ENCODE measurements at regions not wholly inside any gene's neighbourhood (a gene's known extent, or its start where the extent isn't known, plus 50 kb on each side); places are given as distances from the start of the nearest gene placed in this dataset.
A peak's percentile ranks its signal among the peaks of the same experiment; 100 is the strongest.

DNA sequence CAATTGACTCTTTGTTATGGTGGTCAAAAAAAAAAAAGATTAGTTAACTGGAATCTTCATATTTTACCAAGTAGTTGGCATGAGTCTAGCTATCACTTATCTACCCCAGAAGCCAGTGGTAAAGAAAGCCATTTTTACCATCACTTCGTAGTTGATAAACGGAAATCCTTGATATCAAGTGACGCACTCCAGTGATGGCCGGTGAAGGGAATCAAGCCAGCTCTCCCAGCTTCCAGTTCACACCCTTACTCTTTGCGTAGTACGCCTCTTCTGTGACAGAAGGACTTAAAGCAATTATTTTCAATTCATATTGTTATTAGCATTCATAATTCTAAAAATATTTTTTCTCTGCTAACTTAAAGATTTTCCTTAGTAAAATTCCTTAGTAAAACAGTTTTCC lies 447.9 kb downstream of the GPATCH2 start:
- Mint-ChIP-seq H3K4me1 (no peaks in the 10 kb centered on the region), H3K27me3 (no peaks in the 10 kb centered on the region), H3K36me3 (ENCODE audit: low read depth) (no peaks in the 10 kb centered on the region), H3K27ac (no peak overlapping the region), H3K4me3 (no peak overlapping the region), H3K9me3 (peaks cover 3% of the 10 kb centered on the region)
- ChIA-PET CTCF (no interaction called here), POLR2A (no interaction called here)
- no peak for DNase-seq

DNA sequence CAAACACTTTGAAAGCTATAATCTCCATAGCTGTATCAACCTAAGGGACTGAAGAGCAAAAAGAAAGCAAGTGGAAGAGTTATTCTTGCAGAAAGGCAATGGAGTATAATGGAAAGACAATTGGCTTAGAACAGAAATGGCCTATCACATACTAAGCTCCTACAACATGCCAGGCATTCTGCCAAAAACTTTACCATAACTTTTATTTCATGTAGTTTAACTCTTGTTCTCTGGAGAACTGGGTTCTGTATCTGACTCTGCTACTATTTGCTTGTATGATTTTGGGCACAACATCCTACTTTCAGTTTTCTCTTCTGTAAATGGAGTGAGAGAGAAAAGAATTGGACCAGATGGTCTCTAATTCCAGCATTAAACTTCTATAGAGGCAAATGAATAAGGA lies 449.1 kb downstream of the GPATCH2 start:
- no peak for DNase-seq
- ChIA-PET CTCF (no interaction called here), POLR2A (no interaction called here)
- no peaks in the 10 kb centered on the region for H3K27me3 Mint-ChIP-seq
- H3K36me3 Mint-ChIP-seq (ENCODE audit: low read depth), result no peaks in the 10 kb centered on the region
- no peaks in the 10 kb centered on the region for H3K4me1 Mint-ChIP-seq
- H3K27ac Mint-ChIP-seq, result no peak overlapping the region
- H3K9me3 Mint-ChIP-seq, result no peaks in the 10 kb centered on the region
- no peak overlapping the region for H3K4me3 Mint-ChIP-seq

DNA sequence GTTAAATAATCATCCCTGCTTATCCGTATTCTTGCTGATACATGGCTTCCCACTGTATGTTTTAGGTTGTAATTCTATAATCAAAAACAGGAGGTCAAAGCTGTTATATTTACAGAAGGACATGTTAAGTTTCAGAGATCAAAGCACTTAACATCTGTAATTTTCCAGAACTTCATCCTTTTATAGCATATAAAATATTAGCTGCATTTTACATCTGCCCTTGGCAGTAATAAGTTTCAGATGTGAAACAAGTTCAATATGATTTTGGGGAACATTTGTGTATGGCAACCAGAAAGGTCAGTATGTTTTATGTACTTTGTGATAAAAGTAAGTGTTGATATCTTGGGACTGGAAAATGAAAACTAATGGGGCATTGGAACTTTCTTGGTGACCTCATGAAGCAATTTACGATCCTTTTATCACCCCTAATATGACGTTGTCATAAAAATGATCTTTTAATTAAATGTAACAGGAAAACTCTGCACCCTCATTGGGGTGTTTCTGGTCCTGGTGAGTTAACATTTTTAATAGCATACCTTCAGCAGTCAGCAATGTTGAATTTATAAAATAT lies 449.6 kb downstream of the GPATCH2 start:
- H3K4me1 Mint-ChIP-seq, result no peaks in the 10 kb centered on the region
- no peaks in the 10 kb centered on the region for H3K9me3 Mint-ChIP-seq
- H3K4me3 Mint-ChIP-seq, result no peak overlapping the region
- no peaks in the 10 kb centered on the region for H3K36me3 Mint-ChIP-seq (ENCODE audit: low read depth)
- ChIA-PET POLR2A (no interaction called here), CTCF (no interaction called here)
- H3K27me3 Mint-ChIP-seq, result no peaks in the 10 kb centered on the region
- DNase-seq, result no peak
- H3K27ac Mint-ChIP-seq, result no peak overlapping the region

DNA sequence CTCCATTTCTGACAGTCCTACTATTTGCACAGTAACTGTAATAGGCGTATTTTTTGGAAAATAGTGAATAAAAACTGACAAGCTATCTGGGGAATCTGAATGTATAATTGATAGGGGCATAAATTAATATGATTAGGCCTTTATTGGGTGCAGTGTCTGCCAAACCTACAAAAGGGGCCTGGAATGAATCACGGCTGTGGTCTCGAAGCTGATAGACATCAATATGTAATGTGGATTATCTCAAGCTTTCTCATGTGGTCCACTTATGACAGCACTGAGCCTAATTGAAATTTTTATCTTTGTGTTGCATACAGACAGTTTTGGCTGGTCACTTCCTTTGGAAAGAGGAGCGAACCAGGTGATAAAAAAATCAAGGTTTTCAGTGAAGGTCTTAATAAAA lies 450.4 kb downstream of the GPATCH2 start:
- DNase-seq, result no peak
- no peaks in the 10 kb centered on the region for H3K9me3 Mint-ChIP-seq
- ChIA-PET CTCF (no interaction called here), POLR2A (no interaction called here)
- no peaks in the 10 kb centered on the region for H3K4me1 Mint-ChIP-seq
- H3K36me3 Mint-ChIP-seq (ENCODE audit: low read depth), result no peaks in the 10 kb centered on the region
- H3K4me3 Mint-ChIP-seq, result no peak overlapping the region
- H3K27me3 Mint-ChIP-seq, result no peaks in the 10 kb centered on the region
- H3K27ac Mint-ChIP-seq, result no peak overlapping the region

DNA sequence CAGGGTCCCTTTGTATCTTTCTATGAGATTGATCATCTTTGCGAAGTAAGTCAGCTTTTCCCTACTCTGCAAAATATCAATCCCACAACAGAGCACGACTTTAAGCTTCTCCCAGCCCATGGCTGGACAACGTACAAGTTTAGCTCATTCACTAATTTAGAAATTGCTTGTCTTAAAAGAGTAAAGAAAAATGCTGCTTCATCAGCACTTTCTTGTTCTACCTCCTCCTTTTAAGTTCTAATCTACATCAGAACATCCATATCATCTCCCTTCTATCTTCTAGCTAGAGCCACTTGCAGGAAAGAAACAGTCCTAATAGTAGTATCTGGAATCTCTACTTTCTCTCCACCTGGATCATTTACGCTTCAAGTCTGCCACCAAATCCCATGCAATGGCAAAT lies 441.2 kb upstream of the ESRRG start:
- POLR2A ChIA-PET, result no interaction called here
- DNase-seq, result no peak
- no peak overlapping the region for H3K27ac Mint-ChIP-seq

DNA sequence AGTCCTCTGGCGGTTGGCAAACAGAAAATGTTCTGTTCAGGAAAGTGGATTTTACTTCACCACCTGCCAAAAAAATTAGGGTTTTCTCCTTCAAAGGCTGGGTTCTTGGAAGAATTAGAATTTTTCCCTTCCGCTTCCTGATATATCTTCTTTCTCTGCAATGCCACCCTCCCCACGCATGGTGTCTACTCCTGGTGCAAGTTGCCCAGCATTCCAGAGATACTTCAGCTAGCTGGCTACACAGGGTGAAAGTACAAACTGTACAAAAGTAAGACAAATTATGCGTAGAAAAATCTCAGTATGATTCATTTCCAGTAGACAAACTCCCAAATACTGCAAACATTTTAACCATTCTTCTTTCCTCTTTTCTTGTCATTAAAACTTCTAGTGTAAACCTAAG lies 430.1 kb upstream of the ESRRG start:
- no peak overlapping the region for H3K4me3 Mint-ChIP-seq
- H3K27me3 Mint-ChIP-seq, result no peaks in the 10 kb centered on the region
- CTCF ChIA-PET, result no interaction called here
- H3K27ac Mint-ChIP-seq, result no peak overlapping the region
- H3K4me1 Mint-ChIP-seq, result no peaks in the 10 kb centered on the region
- no peaks in the 10 kb centered on the region for H3K9me3 Mint-ChIP-seq
- no peak for DNase-seq
- POLR2A ChIA-PET, result no interaction called here
- H3K36me3 Mint-ChIP-seq (ENCODE audit: low read depth), result no peaks in the 10 kb centered on the region

More for the DNA sequence above, 441.2 kb upstream of the ESRRG start:
- no peaks in the 10 kb centered on the region for H3K9me3 Mint-ChIP-seq
- H3K27me3 Mint-ChIP-seq, result no peaks in the 10 kb centered on the region
- no peaks in the 10 kb centered on the region for H3K4me1 Mint-ChIP-seq
- no peak overlapping the region for H3K4me3 Mint-ChIP-seq
- CTCF ChIA-PET, result no interaction called here
- H3K36me3 Mint-ChIP-seq (ENCODE audit: low read depth), result no peaks in the 10 kb centered on the region

DNA sequence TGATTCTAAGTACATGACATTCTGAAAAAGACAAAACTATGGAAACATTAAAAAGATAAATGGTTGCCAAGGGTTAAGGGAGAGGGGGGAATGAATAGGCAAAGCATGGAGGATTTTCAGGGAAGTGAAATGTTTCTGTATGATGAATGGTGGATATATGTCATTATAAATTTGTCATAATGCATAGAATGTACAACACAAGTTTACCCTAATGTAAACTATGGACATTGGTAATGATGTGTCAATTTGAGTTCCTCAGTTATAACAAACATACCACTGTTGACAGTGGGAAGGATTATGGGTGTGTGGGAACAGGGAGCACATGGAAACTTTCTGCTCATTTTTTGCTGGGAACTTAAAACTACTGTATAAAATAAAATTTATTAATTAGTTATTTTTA lies 427.1 kb upstream of the ESRRG start:
- Mint-ChIP-seq H3K4me1 (no peaks in the 10 kb centered on the region), H3K36me3 (ENCODE audit: low read depth) (no peaks in the 10 kb centered on the region)

DNA sequence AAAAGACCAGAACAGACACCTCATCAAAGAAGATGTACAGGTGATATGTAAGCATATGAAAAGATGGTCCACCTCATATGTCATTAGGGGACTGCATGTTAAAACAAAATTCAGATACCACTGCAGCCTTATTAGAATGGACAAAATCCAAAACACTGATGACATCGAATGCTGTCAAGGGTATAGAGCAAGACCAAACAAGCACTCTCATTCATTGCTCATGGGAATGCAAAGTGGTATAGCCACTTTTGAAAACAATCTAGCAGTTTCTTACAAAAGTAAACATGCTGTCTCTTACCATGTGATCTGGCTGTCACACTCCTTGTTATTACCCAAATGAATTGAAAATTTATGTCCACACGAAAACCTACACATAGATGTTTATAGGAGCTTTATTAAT lies 426.6 kb upstream of the ESRRG start:
- DNase-seq, result no peak
- CTCF ChIA-PET, result no interaction called here
- no peaks in the 10 kb centered on the region for H3K27me3 Mint-ChIP-seq
- no peak overlapping the region for H3K27ac Mint-ChIP-seq
- no peaks in the 10 kb centered on the region for H3K36me3 Mint-ChIP-seq (ENCODE audit: low read depth)
- POLR2A ChIA-PET, result no interaction called here
- no peaks in the 10 kb centered on the region for H3K4me1 Mint-ChIP-seq
- H3K4me3 Mint-ChIP-seq, result no peak overlapping the region
- no peaks in the 10 kb centered on the region for H3K9me3 Mint-ChIP-seq

More for the DNA sequence above, 427.1 kb upstream of the ESRRG start:
- Mint-ChIP-seq H3K9me3 (no peaks in the 10 kb centered on the region), H3K4me3 (no peak overlapping the region), H3K27ac (no peak overlapping the region), H3K27me3 (no peaks in the 10 kb centered on the region)
- CTCF ChIA-PET, result no interaction called here
- POLR2A ChIA-PET, result no interaction called here
- no peak for DNase-seq

DNA sequence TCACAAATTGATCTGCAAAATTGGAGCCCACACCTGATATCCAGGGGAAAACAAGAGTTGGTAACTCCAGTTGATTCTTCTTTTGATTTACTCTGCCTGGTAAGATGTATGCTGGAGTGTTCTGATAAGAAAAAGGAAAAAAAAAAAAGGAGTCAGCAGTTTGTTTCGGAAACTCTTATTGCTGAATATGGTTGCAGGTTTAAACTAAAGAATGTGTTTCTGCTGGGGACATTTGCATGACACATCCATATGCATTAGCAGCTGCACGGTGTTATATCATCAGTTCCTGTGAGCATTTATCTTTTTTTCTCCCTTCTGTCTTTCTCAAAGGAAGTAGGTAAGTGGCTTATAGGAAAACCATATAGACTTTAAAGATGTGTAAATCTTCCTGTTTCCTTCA lies 418.5 kb upstream of the ESRRG start:
- Mint-ChIP-seq H3K9me3 (peaks cover 7% of the 10 kb centered on the region), H3K27ac (no peak overlapping the region), H3K4me1 (no peaks in the 10 kb centered on the region), H3K4me3 (no peak overlapping the region), H3K36me3 (ENCODE audit: low read depth) (no peaks in the 10 kb centered on the region), H3K27me3 (peaks cover 42% of the 10 kb centered on the region)
- CTCF ChIA-PET, result no interaction called here
- no peak for DNase-seq
- POLR2A ChIA-PET, result no interaction called here

DNA sequence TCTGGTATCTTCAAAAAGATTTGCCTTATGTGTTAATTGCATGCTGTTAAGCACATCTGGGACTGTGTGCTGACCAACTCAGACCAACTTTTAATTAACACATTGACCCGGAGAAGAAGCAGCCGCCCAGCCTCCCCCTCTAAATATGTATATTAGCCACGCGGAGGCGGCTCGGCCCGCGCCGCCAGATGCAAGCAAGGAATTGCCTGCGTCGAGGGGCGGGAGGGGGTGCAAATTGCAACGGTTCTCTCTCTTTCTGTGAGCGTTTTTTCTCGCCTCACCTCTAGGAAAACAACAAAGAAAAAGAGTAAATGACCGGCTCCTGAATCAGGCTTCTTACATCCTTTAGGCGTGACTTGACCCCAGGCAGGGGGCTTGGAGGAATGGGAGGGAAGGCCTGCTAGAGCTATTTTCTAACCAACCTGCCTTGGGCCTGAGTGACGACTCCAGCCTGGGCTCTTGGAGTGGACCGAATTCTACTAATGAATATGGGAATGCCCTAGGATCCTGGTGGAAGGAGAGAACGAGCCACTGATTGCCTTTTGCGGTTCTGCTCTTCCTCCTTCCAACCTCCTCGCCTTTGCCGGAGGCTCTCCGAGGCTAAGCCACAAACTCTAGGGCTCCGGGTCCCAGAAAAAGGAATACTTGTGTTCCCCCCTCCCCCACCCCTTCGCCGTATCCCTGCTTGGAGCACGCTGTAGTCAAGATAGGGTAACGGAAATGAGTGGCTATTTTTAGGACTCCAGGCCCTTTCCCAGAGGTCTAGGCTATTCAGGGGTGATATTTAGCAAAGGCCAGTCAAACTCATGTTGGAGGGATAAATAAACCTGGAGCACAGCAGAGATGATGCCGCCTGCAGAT lies 417.0 kb upstream of the ESRRG start:
- ChIA-PET CTCF (no interaction called here), POLR2A (no interaction called here)
- H3K27ac Mint-ChIP-seq, result no peak overlapping the region
- no peak overlapping the region for H3K4me3 Mint-ChIP-seq
- no peak for DNase-seq
- H3K27me3 Mint-ChIP-seq, result peaks cover 54% of the 10 kb centered on the region
- peaks cover 7% of the 10 kb centered on the region for H3K9me3 Mint-ChIP-seq
- H3K36me3 Mint-ChIP-seq (ENCODE audit: low read depth), result no peaks in the 10 kb centered on the region
- peaks cover 4% of the 10 kb centered on the region for H3K4me1 Mint-ChIP-seq

DNA sequence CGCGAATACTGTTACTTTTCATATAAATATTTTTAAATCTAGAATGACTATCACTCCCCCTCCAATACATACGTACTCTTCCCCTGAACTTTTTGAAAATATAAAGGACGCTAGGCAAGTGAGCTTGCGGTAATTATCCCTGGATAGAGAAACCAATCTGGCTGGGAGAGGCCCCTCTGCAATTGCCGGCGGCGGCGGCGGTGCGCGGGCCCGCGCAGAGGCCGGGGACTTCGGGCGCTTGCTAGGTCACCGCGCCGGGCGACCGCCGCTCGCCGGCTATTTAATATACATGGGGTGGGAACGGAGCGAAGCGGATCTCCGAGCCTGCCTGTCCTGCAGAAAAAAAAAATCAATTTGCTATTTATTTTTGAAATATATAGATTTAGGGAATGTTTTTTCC lies 416.3 kb upstream of the ESRRG start:
- H3K27me3 Mint-ChIP-seq, result peaks cover 62% of the 10 kb centered on the region

DNA sequence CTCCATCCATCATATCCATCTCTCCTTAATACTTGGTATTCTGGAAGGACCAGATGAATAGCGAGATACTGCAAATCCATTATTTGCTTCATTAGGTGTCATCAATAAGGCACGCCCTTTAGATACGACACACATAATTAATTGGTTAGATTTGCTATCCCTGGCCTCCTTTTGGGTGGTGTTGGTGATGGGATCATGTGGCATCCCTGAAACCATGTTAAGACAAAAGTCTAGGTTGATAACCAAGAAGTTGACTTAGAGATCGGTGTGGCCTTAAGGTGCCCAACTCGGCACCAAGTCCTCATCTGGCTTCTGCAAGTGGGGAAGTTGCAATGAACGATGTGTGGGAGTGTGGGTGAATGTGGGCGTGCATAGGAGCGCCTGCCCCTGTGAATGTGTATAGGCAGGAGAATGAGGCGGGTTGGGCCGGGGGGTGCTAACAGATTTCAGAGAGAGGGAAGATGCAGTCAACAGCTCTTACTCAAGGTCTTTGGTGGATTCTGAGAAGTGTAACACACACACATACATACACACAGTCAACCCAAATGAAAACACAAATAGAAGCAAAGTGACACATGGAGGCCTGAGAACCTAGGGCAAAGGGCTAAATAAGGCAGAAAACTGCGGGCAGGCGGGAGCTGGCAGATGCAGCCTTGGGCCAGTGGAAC lies 415.7 kb upstream of the ESRRG start:
- H3K9me3 Mint-ChIP-seq, result peaks cover 7% of the 10 kb centered on the region
- CTCF ChIA-PET, result no interaction called here

More for the DNA sequence above, 416.3 kb upstream of the ESRRG start:
- ChIA-PET POLR2A (no interaction called here), CTCF (no interaction called here)
- Mint-ChIP-seq H3K9me3 (peaks cover 7% of the 10 kb centered on the region), H3K4me1 (peaks cover 8% of the 10 kb centered on the region), H3K36me3 (ENCODE audit: low read depth) (no peaks in the 10 kb centered on the region), H3K27ac (no peak overlapping the region), H3K4me3 (no peak overlapping the region)
- DNase-seq, result no peak

DNA sequence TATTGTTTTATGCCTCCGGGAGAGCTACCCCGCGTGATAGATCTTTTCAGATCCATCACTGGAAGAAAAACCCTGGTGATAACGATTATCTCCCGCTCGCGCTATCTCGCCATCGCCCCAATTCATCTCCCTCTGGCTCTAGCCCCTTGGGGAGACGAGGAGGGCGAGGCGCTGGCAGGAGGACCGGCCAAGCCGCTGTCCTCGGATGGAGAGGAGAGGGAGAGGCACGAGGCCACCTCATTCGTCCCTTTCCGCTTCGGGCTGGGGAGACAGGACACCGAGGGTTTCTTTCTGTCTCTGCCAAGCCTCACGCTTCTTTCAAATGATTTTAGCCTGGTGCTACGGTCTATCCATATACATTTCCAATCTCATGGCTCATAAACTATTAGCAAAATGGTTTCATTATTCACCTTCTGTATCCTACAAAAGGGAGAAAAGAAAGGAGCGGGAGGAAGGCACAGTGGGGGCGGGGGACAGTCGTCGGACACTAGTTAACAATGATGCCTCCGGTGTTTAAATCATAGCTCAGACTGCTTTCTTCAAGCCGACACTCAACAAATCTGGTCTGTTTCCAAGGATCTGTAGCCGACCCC lies 415.0 kb upstream of the ESRRG start:
- ChIA-PET CTCF (no interaction called here), POLR2A (no interaction called here)
- H3K27me3 Mint-ChIP-seq, result peaks cover 74% of the 10 kb centered on the region
- peaks cover 8% of the 10 kb centered on the region for H3K4me1 Mint-ChIP-seq
- no peak for DNase-seq
- H3K36me3 Mint-ChIP-seq (ENCODE audit: low read depth), result no peaks in the 10 kb centered on the region
- H3K4me3 Mint-ChIP-seq, result no peak overlapping the region
- peak overlapping the region; percentile 25 for H3K27ac Mint-ChIP-seq
- peaks cover 7% of the 10 kb centered on the region for H3K9me3 Mint-ChIP-seq

More for the DNA sequence above, 415.7 kb upstream of the ESRRG start:
- peaks cover 67% of the 10 kb centered on the region for H3K27me3 Mint-ChIP-seq
- POLR2A ChIA-PET, result no interaction called here
- no peaks in the 10 kb centered on the region for H3K36me3 Mint-ChIP-seq (ENCODE audit: low read depth)
- H3K4me3 Mint-ChIP-seq, result no peak overlapping the region
- peaks cover 8% of the 10 kb centered on the region for H3K4me1 Mint-ChIP-seq
- H3K27ac Mint-ChIP-seq, result no peak overlapping the region
- no peak for DNase-seq
